Parathyroid adenoma (tissue), 2 donors: ENCODE measurements at regions not wholly inside any gene's neighbourhood (a gene's known extent, or its start where the extent isn't known, plus 50 kb on each side); places are given as distances from the start of the nearest gene placed in this dataset.

Source experiments
- H2AFZ ChIP-seq: fragments of 300-600 bp; sonication (generic); one replicate; pipeline ENCODE4 v1.7.0; 2017; ENCODE audit warnings: antibody characterized with exemption, mild to moderate bottlenecking
- H3K27ac ChIP-seq: fragments of 300-600 bp; sonication (generic); one replicate; pipeline ENCODE4 v1.7.0; 2017
- H3K27me3 ChIP-seq: fragments of 300-600 bp; sonication (generic); one replicate; pipeline ENCODE4 v1.7.0; 2017; ENCODE audit warnings: low read length; ENCODE audit not compliant: control insufficient read depth, insufficient read depth
- H3K36me3 ChIP-seq: fragments of 300-600 bp; sonication (generic); one replicate; pipeline ENCODE4 v1.7.0; 2017; ENCODE audit warnings: low read length; ENCODE audit not compliant: control insufficient read depth, insufficient read depth
- H3K4me1 ChIP-seq: fragments of 300-600 bp; sonication (generic); one replicate; pipeline ENCODE4 v1.7.0; 2017; ENCODE audit warnings: control low read depth
- H3K4me2 ChIP-seq: fragments of 300-600 bp; sonication (generic); one replicate; pipeline ENCODE4 v1.7.0; 2017; ENCODE audit warnings: low read length
- H3K4me3 ChIP-seq: fragments of 300-600 bp; sonication (generic); one replicate; pipeline ENCODE4 v1.7.0; 2017; ENCODE audit warnings: low read depth, low read length
- H3K79me2 ChIP-seq: fragments of 300-600 bp; sonication (generic); one replicate; pipeline ENCODE4 v1.7.0; 2017; ENCODE audit warnings: control low read depth
- H3K9ac ChIP-seq: fragments of 300-600 bp; sonication (generic); one replicate; pipeline ENCODE4 v1.7.0; 2017; ENCODE audit warnings: mild to moderate bottlenecking
- H3K9me3 ChIP-seq: fragments of 300-600 bp; sonication (generic); one replicate; pipeline ENCODE4 v1.7.0; 2017; ENCODE audit warnings: low read length; ENCODE audit not compliant: control insufficient read depth
- CTCF ChIP-seq: fragments of 300-600 bp; sonication (generic); IDR thresholded peaks from one replicate; pipeline ENCODE4 v1.7.0; 2017; ENCODE audit warnings: antibody characterized with exemption, mild to moderate bottlenecking
- donor health status: primary hyperparathyroidism.

GRCh38 chr18:41879256-41879655 lies 75.8 kb upstream of the PIK3C3 start:
- Histone ChIP-seq H3K4me1 (no peaks in the 10 kb centered on the region), H3K9me3 (no peaks in the 10 kb centered on the region), H3K79me2 (no peaks in the 10 kb centered on the region), H2AFZ (no peak overlapping the region), H3K4me3 (no peak overlapping the region), H3K27ac (no peak overlapping the region), H3K36me3 (no peaks in the 10 kb centered on the region), H3K27me3 (no peaks in the 10 kb centered on the region), H3K4me2 (no peak overlapping the region), H3K9ac (no peak overlapping the region)
- no peak for TF ChIP-seq CTCF

GRCh38 chr18:41875094-41875780 lies 79.8 kb upstream of the PIK3C3 start:
- no peaks in the 10 kb centered on the region for H3K9me3 ChIP-seq

GRCh38 chr18:41873730-41874129 lies 81.3 kb upstream of the PIK3C3 start:
- no peak overlapping the region for H3K9ac ChIP-seq
- no peak overlapping the region for H2AFZ ChIP-seq
- no peak overlapping the region for H3K4me3 ChIP-seq
- no peaks in the 10 kb centered on the region for H3K36me3 ChIP-seq
- H3K9me3 ChIP-seq: no peaks in the 10 kb centered on the region
- no peak for TF ChIP-seq CTCF
- no peak overlapping the region for H3K27ac ChIP-seq
- H3K4me1 ChIP-seq: no peaks in the 10 kb centered on the region
- H3K79me2 ChIP-seq: no peaks in the 10 kb centered on the region
- H3K27me3 ChIP-seq: no peaks in the 10 kb centered on the region
- H3K4me2 ChIP-seq: no peak overlapping the region

More at GRCh38 chr18:41875094-41875780, 79.8 kb upstream of the PIK3C3 start:
- H3K4me3 ChIP-seq: no peak overlapping the region
- no peaks in the 10 kb centered on the region for H3K36me3 ChIP-seq
- no peaks in the 10 kb centered on the region for H3K4me1 ChIP-seq
- H3K9ac ChIP-seq: no peak overlapping the region
- no peaks in the 10 kb centered on the region for H3K79me2 ChIP-seq
- H3K4me2 ChIP-seq: no peak overlapping the region
- H2AFZ ChIP-seq: no peak overlapping the region
- no peaks in the 10 kb centered on the region for H3K27me3 ChIP-seq
- TF ChIP-seq CTCF: no peak
- no peak overlapping the region for H3K27ac ChIP-seq

GRCh38 chr18:41872206-41872605 lies 82.8 kb upstream of the PIK3C3 start:
- no peak overlapping the region for H3K9ac ChIP-seq
- H3K36me3 ChIP-seq: no peaks in the 10 kb centered on the region
- TF ChIP-seq CTCF: no peak

More at GRCh38 chr18:41872206-41872605, 82.8 kb upstream of the PIK3C3 start:
- Histone ChIP-seq H3K4me3 (no peak overlapping the region), H3K4me2 (no peak overlapping the region), H3K4me1 (no peaks in the 10 kb centered on the region), H3K79me2 (no peaks in the 10 kb centered on the region), H3K27ac (no peak overlapping the region), H3K27me3 (no peaks in the 10 kb centered on the region), H2AFZ (no peak overlapping the region), H3K9me3 (no peaks in the 10 kb centered on the region)
